Testis (tissue), 2 donors: ENCODE measurements at regions not wholly inside any gene's neighbourhood (a gene's known extent, or its start where the extent isn't known, plus 50 kb on each side); places are given as distances from the start of the nearest gene placed in this dataset.

ENCODE experiments used
- POLR2A ChIP-seq: fragments of 450-650 bp; IDR thresholded peaks from one replicate; pipeline ENCODE4 v1.6.1; 2017; ENCODE audit warnings: antibody characterized with exemption, mild to moderate bottlenecking, moderate library complexity
- TF ChIP-seq, protein P1 (sequence below), 3 experiments: fragments of 450-650 bp in 2 of 3; fragments of 200-600 bp in 1 of 3; sonication (generic) in 1 of 3; IDR thresholded peaks; one replicate each; pipeline ENCODE4 v1.5.1; 2016 to 2019; ENCODE audit warnings: antibody characterized with exemption in 3 of 3, mild to moderate bottlenecking in 2 of 3, moderate library complexity in 1 of 3

DNA sequence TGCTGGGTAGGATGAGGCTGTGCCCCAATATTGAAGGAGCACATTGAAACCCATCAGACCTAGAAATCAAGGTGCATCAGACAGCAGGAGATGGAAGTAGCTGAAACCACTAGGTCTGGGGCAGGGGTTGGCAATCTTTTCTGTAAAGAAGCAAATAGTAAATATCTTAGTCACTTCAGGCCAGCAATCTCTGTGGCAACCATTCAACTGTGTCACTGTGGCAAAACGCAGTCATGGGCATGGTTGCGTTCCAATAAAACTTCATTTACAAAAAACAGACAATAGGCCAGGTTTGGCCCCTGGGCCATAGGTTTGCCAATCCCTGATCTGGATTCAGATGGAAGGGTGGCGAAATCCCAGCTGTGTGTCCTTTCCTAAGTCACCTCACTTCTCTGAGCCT lies 397.3 kb downstream of the MED13L start:
- no peak for TF ChIP-seq POLR2A
- TF ChIP-seq, protein P1, sequence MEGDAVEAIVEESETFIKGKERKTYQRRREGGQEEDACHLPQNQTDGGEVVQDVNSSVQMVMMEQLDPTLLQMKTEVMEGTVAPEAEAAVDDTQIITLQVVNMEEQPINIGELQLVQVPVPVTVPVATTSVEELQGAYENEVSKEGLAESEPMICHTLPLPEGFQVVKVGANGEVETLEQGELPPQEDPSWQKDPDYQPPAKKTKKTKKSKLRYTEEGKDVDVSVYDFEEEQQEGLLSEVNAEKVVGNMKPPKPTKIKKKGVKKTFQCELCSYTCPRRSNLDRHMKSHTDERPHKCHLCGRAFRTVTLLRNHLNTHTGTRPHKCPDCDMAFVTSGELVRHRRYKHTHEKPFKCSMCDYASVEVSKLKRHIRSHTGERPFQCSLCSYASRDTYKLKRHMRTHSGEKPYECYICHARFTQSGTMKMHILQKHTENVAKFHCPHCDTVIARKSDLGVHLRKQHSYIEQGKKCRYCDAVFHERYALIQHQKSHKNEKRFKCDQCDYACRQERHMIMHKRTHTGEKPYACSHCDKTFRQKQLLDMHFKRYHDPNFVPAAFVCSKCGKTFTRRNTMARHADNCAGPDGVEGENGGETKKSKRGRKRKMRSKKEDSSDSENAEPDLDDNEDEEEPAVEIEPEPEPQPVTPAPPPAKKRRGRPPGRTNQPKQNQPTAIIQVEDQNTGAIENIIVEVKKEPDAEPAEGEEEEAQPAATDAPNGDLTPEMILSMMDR (IDR thresholded peaks at IDR 0.05), result no peak
